Activated T-cell treated with anti-CD3 and anti-CD28 coated beads, Interleukin-2, amount 50 U/mL, for 1 hour (primary cell): ENCODE measurements at regions not wholly inside any gene's neighbourhood (a gene's known extent, or its start where the extent isn't known, plus 50 kb on each side); places are given as distances from the start of the nearest gene placed in this dataset.

ENCODE experiments used
- DNase-seq: peaks from one replicate; pipeline ENCODE4 v3.0.0-alpha.2; 2020

DNA sequence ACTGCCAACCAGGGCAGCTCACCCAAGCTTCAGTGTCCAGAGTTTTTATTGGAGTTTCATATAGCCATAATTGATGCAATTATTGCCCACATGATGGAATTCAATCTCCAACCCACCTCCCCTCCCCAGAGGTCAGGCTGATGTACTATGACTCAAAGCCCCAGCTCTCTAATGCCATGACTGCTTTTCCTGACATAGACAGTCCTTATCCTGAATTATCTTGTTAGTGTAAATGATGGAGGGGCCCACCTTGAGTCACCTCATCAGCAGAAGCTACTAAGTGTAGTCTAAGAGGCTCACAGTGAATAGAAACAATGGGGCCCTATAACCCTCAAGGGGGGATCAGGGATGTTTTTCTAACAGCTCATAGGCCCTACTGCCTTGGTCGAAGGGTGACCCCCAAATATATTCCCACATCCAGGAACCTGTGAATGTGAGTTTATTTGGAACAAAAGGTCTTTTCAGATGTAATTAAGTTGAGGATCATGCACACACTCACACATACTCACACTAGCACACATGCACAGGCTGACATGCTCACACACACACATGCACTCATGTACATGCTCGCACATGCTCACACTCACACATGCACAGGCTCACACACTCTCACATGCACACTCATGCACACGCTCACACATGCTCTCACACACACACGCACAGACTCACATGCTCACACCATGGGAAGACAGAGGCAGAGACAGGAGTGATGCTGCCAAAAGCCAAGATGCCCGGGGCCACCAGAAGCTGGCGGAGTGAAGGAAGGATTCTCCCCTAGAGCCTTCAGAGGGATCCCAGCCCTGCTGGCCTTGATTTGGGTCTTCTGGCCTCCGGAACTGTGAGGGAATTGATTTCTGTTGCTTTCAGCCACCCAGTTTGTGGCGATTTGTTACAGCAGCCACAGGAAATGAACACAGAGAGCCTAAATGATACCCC, 131.2 kb upstream of the SMAD3 start:
- no peak for DNase-seq

DNA sequence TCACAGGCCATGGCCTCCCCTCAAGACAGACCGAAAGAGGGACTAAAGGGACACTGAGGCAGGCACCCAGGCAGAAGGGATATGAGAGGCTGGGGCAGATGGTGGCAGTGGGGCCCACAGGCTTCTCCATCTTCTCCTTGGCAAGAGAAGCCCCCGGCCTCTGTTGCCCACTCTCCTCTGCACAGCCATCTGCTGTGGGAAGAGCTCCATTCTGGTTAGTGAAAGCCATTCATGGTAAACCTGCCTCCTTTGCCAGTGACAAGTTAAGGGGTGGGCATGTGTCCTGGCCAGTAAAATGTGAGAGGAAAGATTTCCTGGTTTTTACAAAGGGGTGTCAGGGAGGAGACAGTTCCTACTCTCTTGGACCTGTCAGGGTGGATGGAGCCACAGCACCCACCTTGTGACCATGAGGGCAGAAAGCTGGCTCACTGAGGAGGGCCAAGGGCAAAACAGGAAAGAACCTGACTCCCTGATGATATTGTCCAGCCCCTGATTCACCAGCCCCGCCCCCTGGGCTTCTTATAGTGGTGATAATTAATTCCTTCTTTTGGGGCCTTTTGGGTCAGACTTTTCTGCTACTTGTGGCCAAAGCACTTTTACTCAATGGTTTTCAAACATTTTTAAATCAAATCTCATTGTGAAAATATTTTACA, 130.4 kb upstream of the SMAD3 start:
- DNase-seq = no peak

DNA sequence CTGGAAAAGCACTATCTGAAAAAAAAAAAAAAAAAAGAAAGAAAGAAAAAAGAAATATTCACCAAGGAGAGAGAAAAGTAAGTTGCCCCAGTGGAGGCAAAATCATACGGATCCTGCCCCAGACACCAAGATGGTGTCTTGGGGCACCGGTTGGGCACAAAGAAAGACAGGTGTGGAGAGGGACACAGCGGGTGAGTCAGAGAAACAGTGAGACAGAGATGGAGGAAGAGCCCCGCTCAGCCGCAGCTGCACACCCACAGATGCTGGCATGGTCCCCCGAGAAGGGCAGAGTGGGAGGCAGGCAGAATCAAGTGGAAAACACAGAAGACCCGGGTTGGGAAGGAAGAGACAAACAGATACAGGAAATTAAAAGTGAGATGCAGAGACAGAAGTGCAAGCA, 129.7 kb upstream of the SMAD3 start:
- no peak for DNase-seq

DNA sequence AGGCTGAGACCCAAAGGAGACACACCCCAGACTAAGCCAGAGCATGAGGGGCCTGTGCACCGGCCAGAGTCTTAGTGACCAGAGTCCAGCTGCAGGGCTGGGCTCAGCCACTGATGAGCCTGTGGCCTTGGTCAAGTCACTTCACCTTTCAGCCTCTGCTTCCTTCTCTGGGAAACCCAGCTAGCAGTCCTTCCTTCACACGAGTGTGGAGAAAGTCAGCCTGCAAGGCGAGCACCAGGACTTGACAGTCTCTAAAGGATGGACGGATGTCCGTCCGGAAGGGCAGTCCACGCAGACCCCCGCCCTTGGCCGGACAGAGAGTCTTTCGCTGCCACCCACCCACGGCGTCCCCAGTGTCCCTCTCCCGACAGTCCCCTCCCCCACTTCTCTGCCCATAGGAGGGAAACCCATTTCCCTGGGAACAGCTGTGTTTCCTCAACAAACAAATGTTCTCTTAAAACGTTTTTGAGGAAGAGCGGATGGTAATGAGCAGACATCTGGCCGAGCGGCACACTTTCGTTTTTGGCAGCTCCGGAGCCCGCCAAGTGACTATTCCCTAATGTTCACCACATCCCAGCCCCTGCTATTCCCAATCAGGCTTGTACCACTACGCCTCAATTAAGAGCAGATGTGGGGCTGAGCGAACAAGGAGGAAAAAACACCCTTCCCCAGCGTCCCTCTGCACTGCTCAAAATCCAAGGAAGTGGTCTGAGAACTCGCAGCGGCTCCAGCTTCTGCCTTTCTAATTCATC, 129.1 kb upstream of the SMAD3 start:
- no peak for DNase-seq

DNA sequence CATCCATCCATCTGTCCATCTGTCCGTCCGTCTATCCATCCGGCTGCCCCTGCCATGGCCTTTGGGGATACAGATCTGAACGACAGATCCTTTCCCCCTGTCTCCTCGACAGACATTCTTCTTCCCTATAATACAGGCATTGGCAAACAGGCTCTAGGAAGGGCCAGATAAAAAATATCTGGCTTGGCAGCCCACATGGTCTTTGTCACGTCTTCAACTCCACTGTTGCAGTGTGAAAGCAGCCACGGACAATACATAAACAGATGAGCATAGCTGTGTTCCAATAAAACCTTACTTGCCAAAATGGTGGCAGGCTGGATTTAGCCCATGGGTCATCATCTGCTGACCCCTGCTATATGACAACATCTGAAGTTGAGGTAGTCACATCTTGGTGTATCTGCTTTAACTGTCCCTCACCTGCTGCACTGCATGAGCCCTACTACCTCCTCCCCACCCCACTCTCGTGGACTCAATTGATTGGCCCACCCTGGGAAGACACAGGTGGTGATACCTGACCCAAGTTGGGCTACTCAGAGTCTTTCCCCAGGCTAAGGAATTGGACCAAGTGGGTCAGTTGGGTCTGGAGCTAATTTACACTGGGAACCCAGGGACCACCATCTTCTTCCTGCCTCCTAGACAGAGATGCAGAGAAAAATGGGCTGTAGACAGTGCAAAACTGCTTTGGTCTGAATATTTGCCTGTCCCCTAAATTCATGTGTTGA, 128.4 kb upstream of the SMAD3 start:
- DNase-seq = no peak

DNA sequence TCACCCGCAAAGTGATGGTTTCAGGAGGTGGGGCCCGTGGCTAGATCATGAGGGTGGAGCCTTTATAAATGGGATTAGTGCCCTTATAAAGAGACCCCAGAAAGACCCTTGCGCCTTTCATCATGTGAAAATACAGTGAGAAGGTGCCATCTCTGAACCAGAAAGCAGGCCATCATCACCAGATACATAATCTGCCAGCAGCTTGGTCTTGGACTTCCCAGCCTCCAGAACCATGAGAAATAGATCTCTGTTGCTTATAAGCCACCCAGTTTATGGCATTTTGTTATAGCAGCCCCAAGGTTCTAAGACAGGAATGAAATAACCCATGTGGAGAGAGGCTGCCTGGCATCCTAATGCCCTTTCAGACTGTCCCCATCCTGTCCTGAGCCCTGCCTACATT, 127.8 kb upstream of the SMAD3 start:
- DNase-seq = no peak

DNA sequence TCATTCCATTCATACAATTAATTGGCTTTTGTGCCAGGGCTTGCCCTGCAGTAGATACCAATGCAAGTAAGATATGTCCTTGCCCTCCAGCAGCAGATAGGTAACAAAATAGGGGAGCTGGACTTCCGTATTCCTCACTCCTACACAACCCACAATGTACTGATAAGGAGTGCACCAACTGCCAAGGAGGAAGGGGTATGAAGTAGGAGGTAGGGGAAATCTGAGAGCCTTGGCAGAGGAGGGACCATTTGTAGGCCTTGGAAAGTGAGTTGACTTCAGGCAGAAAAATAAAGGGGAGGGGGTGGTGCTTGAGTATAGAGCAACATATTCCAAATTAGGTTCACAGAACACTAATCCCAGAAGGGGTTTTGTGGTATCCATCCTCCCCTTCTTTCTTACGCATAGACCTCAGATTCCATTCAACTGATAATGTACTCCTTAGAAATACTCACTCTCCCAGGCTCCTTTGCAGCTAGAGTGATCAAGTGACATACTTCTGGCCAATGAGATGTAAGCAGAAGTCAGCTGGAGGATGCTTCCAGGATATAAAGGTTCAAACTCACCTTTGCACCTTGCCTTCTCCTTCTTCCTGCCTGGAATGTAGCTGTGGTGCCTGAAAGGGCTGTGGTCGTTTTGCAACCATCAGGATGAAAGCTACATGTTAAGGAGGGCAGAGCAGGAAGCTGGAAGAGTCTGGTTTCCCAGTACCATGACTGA, 127.1 kb upstream of the SMAD3 start:
- no peak for DNase-seq

DNA sequence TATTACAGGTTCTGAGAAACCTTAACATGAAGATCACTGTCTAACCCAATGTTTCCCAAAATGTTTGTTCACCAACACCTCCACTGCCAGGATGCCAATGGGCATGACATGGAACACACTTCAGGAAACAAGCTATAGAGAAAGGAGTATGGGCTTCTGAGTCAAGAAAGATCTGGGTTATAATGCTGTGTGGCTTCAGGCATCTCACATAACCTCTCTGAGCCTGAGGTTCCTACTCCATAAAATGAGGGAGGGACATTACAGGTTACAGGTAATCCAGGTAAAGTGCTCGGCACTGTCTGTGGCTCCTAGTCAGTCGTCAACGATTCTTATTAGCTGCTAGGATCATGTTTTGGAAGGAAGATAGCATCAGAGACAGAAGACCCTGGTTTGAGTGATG, 126.4 kb upstream of the SMAD3 start:
- DNase-seq = no peak

DNA sequence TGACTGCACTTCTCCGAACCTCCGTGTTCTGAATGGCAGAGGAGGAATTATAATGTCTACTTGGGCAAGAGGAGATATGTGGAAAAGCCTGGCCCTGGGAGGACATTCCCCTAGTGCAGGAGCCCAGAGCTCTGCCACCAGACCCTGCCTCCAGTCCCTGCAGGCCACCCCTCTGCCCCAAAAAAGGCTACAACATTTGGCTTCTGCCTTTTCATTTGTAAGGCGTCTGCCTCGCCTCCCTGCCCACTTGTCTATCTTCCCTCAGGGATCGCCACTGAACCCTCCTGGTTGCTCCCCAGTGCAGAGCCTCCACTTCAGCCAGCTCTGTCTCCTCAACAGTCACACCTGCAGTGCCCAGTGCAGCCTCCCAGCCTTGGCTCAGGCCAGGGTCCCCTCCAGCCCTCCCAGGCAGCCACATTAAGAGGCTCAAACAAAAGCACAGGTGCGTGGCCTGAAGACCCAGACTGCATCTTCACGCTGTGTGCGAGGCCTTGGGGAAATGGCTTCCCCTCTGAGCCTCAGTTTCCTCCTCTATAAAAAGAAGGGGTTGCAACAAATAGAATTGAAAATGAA, 125.9 kb upstream of the SMAD3 start:
- no peak for DNase-seq

DNA sequence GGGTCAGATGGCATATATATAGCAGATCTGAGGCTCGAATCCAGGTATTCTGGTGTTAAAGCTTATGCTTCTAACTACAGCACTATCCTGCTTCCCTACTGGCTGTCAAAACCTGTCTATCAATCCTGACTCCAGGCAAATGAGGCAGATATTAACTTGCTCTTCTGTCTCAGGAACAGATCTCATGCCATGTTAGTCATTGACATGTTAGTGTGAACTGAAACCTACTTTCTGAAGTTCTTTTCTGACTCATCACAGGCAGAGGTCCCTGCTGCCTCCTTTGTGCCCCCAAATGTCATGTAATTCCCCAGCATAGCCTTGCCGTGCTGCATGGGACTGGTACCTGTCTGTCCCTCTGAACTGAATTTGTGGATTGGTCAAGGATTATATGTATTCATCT, 125.0 kb upstream of the SMAD3 start:
- no peak for DNase-seq

DNA sequence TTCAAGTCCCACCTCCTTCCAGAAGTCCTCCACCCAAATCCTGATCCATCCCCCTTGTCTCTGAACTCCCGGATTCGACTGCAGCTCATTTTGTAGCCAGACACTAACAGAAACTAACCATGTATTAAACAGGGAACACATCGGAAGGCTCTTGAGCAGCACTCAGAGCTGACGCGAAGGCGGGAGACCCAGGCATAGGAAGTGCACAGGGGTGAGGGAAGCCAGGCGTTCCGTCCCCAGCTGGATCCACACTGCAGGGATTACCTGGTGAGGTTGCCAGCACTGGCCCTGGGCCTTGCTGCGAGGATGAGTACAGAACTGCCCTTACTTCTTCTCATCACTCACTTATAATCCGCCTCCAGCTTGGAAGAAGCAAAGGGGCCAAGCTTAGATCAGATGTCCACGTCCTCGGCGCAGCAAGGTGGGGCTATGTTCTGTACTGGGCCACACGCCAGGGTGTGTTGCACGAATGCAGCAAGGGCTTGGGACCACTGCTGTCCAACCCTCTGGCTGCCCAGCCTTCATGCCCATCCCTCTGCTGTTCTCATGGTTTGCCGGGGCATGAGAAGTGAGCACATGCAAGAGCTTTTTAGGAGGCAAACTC, 124.2 kb upstream of the SMAD3 start:
- no peak for DNase-seq

DNA sequence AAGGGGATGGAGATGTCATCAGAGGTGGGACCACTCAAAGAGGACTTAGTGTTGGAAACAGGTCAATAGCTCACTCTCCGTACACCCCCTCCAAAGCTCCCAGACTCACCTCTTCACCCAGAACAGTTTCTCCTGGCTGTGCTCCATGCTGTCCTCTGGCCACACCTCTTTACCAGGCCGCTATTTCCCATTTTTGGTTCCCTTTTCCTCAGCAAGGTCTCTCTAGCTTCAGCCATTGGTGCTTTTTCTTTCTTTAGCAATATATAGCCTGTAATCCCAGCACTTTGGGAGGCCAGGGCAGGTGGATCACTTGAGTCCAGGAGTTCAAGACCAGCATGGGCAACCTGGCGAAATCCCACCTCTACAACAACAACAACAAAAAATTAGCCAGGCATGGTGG, 123.6 kb upstream of the SMAD3 start:
- DNase-seq = no peak

DNA sequence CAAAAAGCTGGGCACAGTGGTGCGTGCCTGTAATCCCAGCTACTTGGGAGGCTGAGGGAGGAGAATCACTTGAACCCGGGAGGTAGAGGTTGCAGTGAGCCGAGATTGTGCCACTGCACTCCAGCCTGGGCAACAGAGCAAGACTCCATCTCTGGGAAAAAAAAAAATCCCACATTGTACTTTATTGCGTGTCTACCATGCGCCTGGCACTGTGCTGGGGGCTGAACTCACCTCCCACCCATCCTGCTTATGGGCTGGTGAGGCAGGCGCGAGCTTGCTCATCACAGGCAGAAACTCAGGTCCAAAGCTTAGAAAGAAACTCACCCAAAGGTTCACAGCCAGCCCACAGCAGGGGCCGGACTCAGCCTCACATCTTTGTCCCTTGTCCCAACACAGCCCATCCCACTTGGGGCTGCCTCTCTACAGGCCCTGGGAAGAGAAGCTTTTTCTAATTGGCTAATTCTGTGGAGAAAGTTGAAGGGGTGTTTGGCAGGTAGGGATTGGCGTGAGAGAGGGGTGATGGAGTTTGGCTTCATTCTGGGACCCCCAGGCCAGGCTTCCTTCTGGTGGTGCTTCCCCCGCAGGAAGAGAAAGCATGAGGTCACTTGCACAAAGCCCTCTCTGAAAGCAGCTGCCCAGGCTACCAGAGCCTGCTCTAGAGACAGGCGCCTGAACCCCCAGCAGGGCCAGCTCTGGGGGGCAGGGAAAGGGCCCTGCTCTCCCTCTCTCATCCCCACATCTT, 122.6 kb upstream of the SMAD3 start:
- no peak for DNase-seq

DNA sequence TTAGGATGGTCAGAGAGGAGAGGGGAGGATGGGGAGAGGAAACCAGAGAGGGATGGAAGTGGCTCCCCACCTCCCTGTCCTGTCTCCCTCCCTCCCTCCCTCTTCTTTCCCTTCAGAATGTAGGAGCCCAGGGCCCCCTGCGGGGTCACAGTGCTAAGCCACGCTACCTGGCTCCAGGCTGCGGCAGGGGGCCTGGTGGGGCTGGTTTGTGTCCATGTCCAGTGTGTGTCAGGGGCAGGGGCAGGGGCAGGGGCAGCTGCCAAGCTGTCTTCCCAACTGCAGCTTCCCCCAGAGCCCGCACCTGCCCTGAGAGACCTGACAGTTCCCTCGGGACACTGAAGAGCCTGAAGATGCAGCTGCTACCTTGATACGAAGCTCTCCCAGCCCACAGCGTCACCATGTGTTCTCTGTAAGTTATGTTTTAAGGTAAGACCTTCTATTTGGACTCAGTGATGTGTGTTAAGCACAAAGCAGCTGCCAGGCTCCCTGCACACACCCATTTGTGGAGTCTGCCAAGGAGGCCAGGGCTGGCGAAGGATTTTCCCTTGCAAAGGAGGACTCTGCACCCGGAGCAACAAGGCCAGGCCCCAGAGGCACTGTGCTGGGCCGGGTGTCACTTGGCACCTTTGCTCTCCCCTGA, 121.8 kb upstream of the SMAD3 start:
- DNase-seq = no peak

DNA sequence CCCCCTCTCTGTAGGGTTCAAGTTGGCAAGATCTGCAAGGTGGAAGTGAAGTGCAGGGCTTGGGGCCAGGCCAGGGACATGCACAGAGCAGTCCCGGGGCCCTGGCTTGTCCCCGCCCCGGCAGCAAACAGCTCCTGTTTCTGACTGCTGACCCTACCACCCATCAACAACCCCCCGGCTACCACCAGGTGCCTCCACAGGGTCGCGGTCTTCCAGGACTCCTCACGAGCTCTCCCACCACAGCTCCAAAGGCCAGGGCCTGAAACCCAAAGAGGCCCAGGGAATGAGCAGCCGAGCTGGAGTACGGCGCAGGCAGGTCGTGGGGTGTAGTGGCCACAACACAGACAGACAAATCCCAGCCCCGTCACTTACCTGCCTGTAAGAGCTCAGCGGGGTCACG, 121.3 kb upstream of the SMAD3 start:
- DNase-seq = no peak

DNA sequence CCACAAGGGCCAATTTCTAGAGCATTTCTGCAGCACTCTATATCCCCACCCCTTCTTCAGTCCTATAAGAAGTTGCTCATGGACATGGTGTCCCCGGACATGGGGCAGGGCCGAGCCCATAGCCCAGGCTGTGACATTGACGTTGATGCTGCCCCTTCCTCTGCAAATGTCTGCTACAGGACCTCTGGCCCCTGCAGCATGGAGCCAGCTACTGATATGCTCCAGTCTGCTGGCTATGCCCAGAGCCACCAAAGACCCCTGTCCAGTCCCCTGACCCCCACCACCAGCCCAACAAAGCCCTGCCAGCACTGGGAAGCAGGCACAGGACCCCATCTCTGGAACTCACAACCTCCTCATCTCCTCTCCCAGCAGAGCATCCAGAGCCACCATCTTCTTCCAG, 120.1 kb upstream of the SMAD3 start:
- no peak for DNase-seq

DNA sequence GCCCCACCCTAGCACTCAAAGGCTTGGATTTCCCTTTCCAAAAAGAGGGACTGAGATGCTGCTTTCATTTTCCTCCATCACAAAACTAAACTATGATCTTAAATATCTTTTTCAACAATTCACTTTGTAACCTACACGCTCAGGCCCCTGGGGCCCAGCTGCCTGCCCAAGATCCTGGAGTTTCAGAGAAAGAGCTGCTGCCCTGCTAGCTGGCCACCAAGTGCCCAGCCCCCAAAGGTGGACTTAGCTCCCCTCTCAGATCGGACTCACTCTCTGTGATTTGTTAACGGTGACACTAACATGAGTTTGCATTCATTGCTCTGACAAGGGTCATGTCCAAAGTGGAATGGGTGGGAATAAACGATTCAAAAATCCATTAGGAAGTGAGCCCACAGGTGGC, 119.6 kb upstream of the SMAD3 start:
- DNase-seq = no peak

DNA sequence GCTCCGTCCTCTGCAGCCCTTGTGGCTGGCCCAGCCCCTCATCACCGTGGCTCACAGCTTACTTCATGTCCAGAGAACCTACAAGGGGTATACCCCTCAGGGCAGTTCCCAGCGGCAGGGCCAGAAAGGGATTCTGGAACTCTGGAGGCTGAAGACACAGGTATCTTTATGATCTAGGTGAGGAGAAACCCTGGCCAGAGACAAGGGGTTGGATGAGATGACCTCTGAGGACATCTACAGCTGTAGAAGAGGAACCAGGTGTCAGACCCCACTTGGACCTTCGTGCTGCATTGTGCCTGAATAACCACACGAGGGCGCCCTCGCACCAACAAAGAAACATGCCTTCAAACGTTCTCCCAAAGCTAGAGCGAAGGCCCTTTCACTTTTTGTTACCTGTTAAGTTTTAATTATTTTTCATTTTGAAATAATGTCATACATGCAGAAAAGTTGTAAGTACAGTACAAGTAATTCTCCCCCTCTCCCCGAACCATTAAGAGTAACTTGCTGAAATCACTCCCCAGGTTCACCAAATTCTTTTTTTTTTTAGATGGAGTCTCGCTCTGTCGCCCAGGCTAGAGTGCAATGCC, 118.7 kb upstream of the SMAD3 start:
- DNase-seq = peak; percentile 78

DNA sequence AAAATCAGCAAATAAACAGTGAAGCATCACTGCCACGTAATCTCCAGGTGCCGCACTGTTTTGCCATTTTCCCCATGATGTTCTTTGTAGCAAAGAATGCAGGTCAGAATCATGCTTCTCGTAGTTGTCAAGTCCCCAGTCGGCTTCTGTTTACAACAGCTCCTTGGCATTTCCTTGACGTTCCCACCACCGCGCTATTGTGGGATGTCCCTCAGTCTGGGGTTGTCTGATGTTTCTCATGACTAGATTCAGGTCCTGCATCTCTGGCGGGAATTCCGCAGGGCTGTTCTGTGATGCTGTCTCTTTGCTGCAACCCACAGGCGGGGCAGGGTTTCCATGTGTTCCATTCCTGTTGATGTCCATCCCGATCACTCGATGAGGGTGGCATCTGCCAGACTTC, 117.9 kb upstream of the SMAD3 start:
- DNase-seq = no peak

DNA sequence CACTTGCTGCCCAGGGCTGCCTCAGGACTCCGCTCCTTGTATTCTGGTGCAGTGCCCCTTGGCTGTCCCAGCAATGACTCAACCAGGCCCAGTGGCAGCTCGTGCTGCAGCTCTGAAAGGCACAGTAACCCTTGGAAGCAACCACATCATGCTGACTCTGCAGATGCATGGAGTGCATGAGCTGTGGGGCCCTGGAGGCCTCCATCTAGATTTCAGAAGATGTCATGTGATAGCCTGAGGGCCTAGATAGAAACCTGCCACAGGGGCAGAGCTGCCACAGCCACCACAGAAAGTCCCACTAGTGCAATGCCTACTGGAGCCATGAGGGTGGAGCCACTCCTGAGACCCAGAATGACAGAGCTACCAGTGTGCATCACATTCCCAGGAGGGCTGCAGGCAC, 117.1 kb upstream of the SMAD3 start:
- no peak for DNase-seq
